WTC11 (cell line): ENCODE measurements at regions not wholly inside any gene's neighbourhood (a gene's known extent, or its start where the extent isn't known, plus 50 kb on each side); places are given as distances from the start of the nearest gene placed in this dataset.

ENCODE experiments used
- CREB1 ChIP-seq: sonication (generic); formaldehyde crosslinking; IDR thresholded peaks from 2 replicates; pipeline ENCODE4 v1.8.0; 2023; ENCODE audit warnings: mild to moderate bottlenecking, missing genetic modification reagents
- ESRRA ChIP-seq: sonication (generic); formaldehyde crosslinking; IDR thresholded peaks from 2 replicates; pipeline ENCODE4 v1.8.1; 2022; ENCODE audit warnings: mild to moderate bottlenecking, missing genetic modification reagents, borderline replicate concordance
- NFE2L1 ChIP-seq: sonication (generic); formaldehyde crosslinking; IDR thresholded peaks from 2 replicates; pipeline ENCODE4 v1.8.1; 2023; ENCODE audit warnings: missing genetic modification reagents
- NR2C2 ChIP-seq: sonication (generic); formaldehyde crosslinking; IDR thresholded peaks from 2 replicates; pipeline ENCODE4 v1.8.0; 2022; ENCODE audit warnings: mild to moderate bottlenecking, missing genetic modification reagents
- ZNF138 ChIP-seq: sonication (generic); formaldehyde crosslinking; conservative IDR thresholded peaks from 2 replicates; pipeline ENCODE4 v1.8.1; 2022; ENCODE audit warnings: mild to moderate bottlenecking, moderate library complexity, missing genetic modification reagents
- TF ChIP-seq, protein P1 (sequence below): sonication (generic); formaldehyde crosslinking; IDR thresholded peaks from 2 replicates; pipeline ENCODE4 v1.8.1; 2022; ENCODE audit warnings: mild to moderate bottlenecking, moderate library complexity, missing genetic modification reagents
- TF ChIP-seq, protein P2 (sequence below): fragments of 200-600 bp; IDR thresholded peaks from 2 replicates; pipeline ENCODE4 v1.8.0; 2022; ENCODE audit warnings: antibody characterized with exemption
- TF ChIP-seq, protein P3 (sequence below): sonication (generic); formaldehyde crosslinking; IDR thresholded peaks from 2 replicates; pipeline ENCODE4 v1.8.1; 2022; ENCODE audit warnings: low read depth, missing genetic modification reagents, borderline replicate concordance
- TF ChIP-seq, protein P4 (sequence below): sonication (generic); formaldehyde crosslinking; IDR thresholded peaks from 2 replicates; pipeline ENCODE4 v1.8.1; 2023; ENCODE audit warnings: mild to moderate bottlenecking, missing genetic modification reagents, moderate library complexity
- TF ChIP-seq, protein P5 (sequence below): sonication (generic); formaldehyde crosslinking; IDR thresholded peaks from 2 replicates; pipeline ENCODE4 v1.8.1; 2023; ENCODE audit warnings: mild to moderate bottlenecking, missing genetic modification reagents
- TF ChIP-seq, protein P6 (sequence below): sonication (generic); formaldehyde crosslinking; IDR thresholded peaks from 2 replicates; pipeline ENCODE4 v1.8.1; 2022; ENCODE audit warnings: missing genetic modification reagents, borderline replicate concordance
- TF ChIP-seq, protein P7 (sequence below): sonication (generic); formaldehyde crosslinking; IDR thresholded peaks from 2 replicates; pipeline ENCODE4 v1.8.1; 2022; ENCODE audit warnings: low read depth, mild to moderate bottlenecking, moderate library complexity, missing genetic modification reagents, borderline replicate concordance
- TF ChIP-seq, protein P8 (sequence below): sonication (generic); formaldehyde crosslinking; conservative IDR thresholded peaks from 2 replicates; pipeline ENCODE4 v1.8.1; 2022; ENCODE audit warnings: mild to moderate bottlenecking, missing genetic modification reagents

DNA sequence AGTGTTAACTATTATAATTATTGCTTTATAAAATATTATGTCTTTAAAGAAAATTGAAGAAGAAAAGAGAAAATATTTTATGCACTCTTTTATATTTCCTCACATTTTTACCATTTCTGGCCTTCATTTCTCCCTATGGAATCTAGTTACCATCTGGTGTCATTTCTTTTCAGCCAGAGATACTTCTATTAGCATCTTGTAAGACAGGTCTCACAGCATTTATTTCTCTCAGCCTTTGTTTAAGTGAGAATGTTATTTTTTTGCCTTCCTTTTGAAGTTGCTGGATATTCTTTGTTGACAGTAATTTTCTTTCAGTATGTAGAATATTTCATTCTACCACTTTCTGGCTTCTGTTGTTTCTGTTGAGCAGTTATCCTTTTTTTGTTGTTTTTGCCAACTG is 652.1 kb upstream of the CITED2 start:
- TF ChIP-seq, protein P1, sequence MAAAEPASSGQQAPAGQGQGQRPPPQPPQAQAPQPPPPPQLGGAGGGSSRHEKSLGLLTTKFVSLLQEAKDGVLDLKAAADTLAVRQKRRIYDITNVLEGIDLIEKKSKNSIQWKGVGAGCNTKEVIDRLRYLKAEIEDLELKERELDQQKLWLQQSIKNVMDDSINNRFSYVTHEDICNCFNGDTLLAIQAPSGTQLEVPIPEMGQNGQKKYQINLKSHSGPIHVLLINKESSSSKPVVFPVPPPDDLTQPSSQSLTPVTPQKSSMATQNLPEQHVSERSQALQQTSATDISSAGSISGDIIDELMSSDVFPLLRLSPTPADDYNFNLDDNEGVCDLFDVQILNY (CRISPR knock-in tag), result no peak
- TF ChIP-seq, protein P2, sequence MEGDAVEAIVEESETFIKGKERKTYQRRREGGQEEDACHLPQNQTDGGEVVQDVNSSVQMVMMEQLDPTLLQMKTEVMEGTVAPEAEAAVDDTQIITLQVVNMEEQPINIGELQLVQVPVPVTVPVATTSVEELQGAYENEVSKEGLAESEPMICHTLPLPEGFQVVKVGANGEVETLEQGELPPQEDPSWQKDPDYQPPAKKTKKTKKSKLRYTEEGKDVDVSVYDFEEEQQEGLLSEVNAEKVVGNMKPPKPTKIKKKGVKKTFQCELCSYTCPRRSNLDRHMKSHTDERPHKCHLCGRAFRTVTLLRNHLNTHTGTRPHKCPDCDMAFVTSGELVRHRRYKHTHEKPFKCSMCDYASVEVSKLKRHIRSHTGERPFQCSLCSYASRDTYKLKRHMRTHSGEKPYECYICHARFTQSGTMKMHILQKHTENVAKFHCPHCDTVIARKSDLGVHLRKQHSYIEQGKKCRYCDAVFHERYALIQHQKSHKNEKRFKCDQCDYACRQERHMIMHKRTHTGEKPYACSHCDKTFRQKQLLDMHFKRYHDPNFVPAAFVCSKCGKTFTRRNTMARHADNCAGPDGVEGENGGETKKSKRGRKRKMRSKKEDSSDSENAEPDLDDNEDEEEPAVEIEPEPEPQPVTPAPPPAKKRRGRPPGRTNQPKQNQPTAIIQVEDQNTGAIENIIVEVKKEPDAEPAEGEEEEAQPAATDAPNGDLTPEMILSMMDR, result no peak
- TF ChIP-seq, protein P3, sequence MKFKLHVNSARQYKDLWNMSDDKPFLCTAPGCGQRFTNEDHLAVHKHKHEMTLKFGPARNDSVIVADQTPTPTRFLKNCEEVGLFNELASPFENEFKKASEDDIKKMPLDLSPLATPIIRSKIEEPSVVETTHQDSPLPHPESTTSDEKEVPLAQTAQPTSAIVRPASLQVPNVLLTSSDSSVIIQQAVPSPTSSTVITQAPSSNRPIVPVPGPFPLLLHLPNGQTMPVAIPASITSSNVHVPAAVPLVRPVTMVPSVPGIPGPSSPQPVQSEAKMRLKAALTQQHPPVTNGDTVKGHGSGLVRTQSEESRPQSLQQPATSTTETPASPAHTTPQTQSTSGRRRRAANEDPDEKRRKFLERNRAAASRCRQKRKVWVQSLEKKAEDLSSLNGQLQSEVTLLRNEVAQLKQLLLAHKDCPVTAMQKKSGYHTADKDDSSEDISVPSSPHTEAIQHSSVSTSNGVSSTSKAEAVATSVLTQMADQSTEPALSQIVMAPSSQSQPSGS, result no peak
- TF ChIP-seq, protein P4, sequence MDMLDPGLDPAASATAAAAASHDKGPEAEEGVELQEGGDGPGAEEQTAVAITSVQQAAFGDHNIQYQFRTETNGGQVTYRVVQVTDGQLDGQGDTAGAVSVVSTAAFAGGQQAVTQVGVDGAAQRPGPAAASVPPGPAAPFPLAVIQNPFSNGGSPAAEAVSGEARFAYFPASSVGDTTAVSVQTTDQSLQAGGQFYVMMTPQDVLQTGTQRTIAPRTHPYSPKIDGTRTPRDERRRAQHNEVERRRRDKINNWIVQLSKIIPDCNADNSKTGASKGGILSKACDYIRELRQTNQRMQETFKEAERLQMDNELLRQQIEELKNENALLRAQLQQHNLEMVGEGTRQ (CRISPR knock-in tag), result no peak
- TF ChIP-seq NR2C2 (CRISPR knock-in tag) (no peak), CREB1 (no peak), ZNF138 (no peak), NFE2L1 (CRISPR knock-in tag) (no peak), ESRRA (CRISPR knock-in tag) (no peak)
- TF ChIP-seq, protein P5, sequence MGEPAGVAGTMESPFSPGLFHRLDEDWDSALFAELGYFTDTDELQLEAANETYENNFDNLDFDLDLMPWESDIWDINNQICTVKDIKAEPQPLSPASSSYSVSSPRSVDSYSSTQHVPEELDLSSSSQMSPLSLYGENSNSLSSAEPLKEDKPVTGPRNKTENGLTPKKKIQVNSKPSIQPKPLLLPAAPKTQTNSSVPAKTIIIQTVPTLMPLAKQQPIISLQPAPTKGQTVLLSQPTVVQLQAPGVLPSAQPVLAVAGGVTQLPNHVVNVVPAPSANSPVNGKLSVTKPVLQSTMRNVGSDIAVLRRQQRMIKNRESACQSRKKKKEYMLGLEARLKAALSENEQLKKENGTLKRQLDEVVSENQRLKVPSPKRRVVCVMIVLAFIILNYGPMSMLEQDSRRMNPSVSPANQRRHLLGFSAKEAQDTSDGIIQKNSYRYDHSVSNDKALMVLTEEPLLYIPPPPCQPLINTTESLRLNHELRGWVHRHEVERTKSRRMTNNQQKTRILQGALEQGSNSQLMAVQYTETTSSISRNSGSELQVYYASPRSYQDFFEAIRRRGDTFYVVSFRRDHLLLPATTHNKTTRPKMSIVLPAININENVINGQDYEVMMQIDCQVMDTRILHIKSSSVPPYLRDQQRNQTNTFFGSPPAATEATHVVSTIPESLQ (CRISPR knock-in tag), result no peak
- TF ChIP-seq, protein P6, sequence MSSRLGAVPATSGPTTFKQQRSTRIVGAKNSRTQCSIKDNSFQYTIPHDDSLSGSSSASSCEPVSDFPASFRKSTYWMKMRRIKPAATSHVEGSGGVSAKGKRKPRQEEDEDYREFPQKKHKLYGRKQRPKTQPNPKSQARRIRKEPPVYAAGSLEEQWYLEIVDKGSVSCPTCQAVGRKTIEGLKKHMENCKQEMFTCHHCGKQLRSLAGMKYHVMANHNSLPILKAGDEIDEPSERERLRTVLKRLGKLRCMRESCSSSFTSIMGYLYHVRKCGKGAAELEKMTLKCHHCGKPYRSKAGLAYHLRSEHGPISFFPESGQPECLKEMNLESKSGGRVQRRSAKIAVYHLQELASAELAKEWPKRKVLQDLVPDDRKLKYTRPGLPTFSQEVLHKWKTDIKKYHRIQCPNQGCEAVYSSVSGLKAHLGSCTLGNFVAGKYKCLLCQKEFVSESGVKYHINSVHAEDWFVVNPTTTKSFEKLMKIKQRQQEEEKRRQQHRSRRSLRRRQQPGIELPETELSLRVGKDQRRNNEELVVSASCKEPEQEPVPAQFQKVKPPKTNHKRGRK (CRISPR knock-in tag), result no peak
- TF ChIP-seq, protein P7, sequence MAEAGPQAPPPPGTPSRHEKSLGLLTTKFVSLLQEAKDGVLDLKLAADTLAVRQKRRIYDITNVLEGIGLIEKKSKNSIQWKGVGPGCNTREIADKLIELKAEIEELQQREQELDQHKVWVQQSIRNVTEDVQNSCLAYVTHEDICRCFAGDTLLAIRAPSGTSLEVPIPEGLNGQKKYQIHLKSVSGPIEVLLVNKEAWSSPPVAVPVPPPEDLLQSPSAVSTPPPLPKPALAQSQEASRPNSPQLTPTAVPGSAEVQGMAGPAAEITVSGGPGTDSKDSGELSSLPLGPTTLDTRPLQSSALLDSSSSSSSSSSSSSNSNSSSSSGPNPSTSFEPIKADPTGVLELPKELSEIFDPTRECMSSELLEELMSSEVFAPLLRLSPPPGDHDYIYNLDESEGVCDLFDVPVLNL (CRISPR knock-in tag), result no peak
- TF ChIP-seq, protein P8, sequence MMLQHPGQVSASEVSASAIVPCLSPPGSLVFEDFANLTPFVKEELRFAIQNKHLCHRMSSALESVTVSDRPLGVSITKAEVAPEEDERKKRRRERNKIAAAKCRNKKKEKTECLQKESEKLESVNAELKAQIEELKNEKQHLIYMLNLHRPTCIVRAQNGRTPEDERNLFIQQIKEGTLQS, result no peak
